ENCODE measurements at regions not wholly inside any gene's neighbourhood (a gene's known extent, or its start where the extent isn't known, plus 50 kb on each side); places are given as distances from the start of the nearest gene placed in this dataset.

DNA sequence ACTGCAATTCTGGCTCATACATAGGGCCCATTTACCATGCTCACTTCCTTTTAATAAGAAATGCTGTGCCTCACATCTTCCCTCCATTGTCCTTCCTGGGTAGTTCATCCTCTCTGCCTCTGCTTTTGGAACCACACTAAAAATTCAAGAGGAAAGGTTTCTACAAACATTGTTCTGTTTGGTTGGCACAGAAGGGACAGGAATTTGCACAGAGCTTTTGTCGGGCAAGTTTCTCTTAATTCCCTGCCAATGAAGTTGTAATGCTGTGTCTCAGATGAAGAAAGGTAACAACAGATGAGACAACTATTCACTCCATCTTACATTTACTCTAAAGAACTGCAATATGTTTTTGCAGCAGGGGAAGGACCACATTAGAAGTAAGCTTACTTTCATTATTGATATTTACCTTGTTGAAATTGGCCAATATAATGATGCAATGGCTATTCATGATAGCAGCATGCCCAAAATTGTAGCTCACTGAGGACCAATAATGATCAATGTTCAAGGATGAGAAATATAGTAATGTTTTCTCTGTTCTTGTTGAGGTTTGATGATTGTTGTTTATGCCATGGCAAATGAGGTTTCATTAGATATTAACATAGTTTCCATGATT is 82.5 kb upstream of the HMHB1 start:
- no peak for DNase-seq

DNA sequence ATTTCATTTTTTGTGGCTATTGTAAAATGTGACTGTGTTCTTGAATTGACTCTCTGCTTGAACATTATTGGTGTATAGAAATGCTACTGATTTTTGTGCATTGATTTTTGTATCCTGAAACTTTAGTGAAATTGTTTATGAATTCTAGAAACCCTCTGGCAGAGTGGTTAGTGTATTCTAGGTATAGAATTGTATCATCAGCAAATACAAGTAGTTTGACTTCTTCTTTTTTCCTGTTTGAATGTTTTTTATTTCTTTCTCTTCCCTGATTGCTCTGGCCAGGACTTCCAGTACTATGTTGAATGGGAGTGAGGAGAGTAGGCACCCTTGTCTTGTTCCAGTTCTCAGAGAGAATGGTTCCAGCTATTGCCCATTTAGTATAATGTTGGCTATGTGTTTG is 88.8 kb upstream of the HMHB1 start:
- DNase-seq: no peak

GRCh38 chr5:143721925-143722324 is 90.0 kb upstream of the HMHB1 start:
- DNase-seq: no peak

GRCh38 chr5:143720689-143721088 is 91.3 kb upstream of the HMHB1 start:
- DNase-seq: no peak

DNA sequence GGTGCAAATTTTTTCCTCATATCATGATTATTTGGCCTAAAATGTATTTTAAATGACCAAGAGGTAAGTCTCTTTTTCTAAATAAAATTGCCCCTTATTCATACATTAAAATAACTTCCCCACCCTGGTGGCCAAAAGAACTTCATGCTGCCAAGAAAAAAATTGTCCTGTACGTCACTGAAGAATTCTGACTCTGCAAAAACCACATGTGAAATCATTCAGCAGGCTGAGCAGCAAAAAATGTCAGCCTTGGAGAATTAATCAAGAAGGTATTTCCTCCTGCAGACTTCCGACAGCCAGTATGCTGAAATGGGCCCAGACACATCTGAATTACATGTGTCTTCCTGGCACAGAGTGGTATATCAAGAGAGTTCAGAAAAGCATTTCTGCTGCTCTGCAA is 94.6 kb upstream of the HMHB1 start:
- peak; percentile 63 for DNase-seq

DNA sequence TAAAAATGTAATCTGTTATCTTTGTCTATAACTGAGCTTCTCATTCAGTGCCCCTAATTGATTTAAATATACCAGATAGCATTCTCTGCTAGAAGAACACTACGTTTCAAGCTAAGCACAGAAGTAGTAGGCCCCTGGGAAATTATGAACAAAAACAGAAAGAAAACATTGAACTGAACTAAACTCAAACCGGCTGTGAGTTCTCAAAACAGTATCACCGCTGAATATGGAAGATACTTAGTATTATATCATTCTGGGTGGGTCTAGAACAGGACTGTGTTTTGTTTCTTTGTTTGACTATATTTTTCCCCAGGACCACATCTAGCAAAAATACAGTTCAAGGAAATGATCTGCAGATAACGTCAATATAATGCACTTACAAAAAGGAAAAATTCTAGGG is 95.1 kb upstream of the HMHB1 start:
- no peak for DNase-seq

- DNase-seq: no peak
These were observed 96.3 kb upstream of the HMHB1 start for GRCh38 chr5:143715616-143716015.

DNA sequence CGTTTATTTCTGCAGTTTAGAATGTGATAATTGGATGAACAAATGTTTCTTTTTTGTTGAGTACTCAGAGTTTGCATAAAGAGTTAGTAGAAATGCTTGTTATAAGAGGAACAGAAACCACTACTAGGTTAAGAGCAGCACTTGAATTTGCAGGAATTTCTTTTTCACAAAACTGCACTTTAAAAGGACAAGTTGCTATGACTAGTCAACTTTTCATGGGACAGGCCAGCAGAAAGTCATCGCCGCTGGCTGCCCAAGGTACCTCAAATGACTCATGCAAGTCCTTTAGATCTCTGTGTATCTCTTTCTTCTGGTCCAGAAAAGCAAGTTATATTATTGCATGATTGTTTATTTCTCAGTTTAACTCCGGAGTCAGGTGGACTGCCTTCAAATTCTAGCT is 97.3 kb upstream of the HMHB1 start:
- no peak for DNase-seq

GRCh38 chr5:143713047-143714003 is 98.6 kb upstream of the HMHB1 start:
- no peak for DNase-seq

GRCh38 chr5:143708672-143709071 is 103.3 kb upstream of the HMHB1 start:
- no peak for DNase-seq

- DNase-seq: no peak
These were observed 104.2 kb upstream of the HMHB1 start for GRCh38 chr5:143707806-143708205.

GRCh38 chr5:143705381-143705780 is 106.6 kb upstream of the HMHB1 start:
- no peak for DNase-seq

DNA sequence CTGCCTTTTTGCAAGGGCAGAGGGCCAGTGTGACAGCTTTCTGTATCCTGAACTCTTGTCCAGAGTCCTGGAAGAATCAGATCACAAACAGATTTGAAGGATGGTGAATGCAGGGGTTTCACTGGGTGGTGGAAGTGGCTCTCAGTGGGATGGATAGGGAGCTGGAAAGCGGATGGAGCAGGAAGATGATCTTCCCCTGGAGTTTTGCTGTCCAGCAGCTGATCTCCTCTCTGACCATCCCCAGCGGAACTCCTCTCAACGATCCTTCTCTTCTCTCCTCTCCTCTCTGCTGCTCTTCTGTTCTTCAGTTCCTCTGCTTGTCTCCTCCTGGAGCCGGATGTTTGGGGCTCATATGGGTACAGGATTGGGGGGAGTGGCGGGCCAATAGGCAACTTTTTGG is 108.3 kb upstream of the HMHB1 start:
- DNase-seq: no peak

- no peak for DNase-seq
These were observed 110.5 kb upstream of the HMHB1 start for GRCh38 chr5:143701493-143701892.

GRCh38 chr5:143700994-143701393 is 111.0 kb upstream of the HMHB1 start:
- no peak for DNase-seq

DNA sequence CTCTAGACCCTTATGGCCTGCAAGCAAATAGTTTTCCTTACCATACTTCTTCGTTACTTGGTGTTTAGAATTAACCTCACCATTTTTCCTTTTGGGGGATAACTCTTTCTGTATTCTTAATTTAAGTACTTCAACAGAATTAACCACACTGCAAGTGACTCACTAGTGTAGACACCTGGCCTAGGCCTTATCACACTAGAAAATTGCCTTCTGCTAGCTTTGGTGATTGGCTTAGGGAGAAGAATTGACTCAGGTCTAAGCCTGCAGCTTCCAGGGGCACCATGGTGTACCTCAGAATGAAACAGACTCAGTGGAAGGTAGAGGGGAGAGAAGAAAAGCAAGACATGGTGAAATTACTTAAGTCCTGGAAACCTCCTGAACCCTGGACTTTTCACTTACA is 112.8 kb upstream of the HMHB1 start:
- DNase-seq: no peak

DNA sequence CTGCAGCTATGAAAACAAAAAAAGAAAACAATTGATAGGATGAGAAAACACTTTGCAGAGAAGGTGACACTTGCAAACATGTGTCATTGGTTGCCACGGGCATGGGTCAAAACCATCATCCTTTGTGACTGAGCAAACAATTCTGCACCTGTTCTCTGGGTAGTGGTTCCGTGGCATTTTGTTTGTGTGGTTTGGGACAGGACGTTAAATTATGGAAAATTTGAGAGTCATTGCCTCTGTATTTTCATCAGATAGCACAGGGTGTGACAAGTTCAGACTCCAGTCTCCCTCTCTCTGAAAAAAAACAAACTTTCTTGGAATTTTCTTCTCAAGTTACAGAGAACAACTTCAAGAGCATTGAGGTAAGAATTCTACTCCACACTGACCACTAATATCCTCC is 113.4 kb upstream of the HMHB1 start:
- DNase-seq: no peak

GRCh38 chr5:143696921-143697320 is 115.0 kb upstream of the HMHB1 start:
- no peak for DNase-seq

GRCh38 chr5:143695941-143696340 is 116.0 kb upstream of the HMHB1 start:
- no peak for DNase-seq

DNA sequence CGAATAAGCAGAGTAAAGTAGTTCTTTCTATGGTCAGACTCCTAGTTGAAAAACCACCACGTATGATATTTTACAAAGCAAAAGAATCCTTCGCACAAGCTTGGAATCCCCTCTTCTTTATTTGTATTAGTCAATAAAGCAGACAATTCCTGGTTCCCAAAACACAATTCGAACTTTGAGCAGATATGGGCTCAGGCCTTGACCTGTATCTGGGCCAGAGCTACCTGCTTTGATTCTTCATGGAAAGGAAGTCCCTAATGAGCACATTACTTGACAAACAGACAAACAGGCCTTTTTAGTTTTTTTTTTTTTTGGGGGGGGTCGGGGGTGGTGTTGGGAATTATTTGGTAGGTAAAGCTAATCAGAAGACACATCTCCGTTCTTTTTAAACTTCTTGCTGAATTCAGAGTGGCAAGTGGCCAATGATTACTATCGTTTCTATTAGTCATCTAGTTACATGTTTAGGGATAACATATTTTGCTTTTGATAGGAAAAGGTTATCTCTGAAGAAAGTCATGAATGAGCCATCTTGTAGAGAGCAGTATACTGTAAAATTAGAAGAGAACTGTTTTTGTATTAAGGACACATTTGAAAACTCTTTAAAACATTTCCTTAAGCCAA is 116.6 kb upstream of the HMHB1 start:
- DNase-seq: no peak

GRCh38 chr5:143694357-143694756 is 117.6 kb upstream of the HMHB1 start:
- DNase-seq: no peak

DNA sequence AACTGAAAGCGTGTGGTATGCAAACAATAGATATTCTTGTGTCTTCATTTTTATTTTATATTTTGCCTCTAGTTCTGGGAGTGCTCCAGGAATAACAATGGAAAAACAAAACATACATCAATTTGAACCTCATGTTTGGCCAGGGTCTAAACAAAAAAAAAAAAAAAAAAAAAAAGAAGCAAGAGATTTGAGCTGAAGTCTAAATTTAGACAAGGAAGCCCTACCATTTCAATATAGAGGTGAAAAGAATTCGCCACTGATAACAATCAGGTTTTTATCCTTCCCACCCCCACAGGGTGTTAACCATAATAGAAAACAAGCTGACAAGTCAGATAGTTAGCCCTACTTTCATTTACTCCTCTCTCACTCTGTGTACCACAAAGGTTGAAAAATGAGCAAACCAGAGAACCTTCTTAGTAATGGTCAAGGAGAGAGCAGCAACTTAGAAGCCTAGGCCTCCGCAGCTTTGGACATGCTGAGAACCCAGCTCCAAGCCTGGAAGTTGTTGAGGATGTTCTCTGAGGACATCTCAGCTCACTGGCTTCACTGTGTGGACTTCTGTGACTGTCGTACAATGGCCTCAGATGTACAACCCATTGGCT is 118.2 kb upstream of the HMHB1 start:
- DNase-seq: no peak

- no peak for DNase-seq
These were observed 119.6 kb upstream of the HMHB1 start for GRCh38 chr5:143692342-143692741.

DNA sequence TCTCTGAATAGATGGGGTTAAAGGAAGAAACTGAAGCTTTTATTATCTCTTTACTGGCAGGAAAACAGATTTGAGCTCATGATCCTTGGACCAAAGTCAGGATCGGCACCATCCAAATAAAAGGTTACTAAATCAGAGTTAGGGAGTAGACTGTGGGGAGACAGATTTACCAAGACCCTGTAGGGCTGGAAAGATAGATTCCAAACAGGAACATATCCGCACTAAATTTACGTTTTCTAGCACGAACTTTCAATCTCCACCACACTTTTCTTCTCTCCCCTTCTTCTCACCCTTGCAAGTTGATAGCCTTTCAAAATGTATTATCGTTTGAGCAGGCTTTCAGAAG is 120.0 kb upstream of the HMHB1 start:
- no peak for DNase-seq

All from amniotic stem cell (primary cell).